GM12878 (cell line): ENCODE measurements at regions not wholly inside any gene's neighbourhood (a gene's known extent, or its start where the extent isn't known, plus 50 kb on each side); places are given as distances from the start of the nearest gene placed in this dataset.

Experiments used
- ATAC-seq: fragments of 200-7000 bp; cut with Tn5 transposase; 3 replicates; pipeline ENCODE4 v1.9.1; 2020; ENCODE audit warnings: mild to moderate bottlenecking, moderate library complexity
- BruUV-seq: library from RNA; stranded (reverse); fragments of 400-500 nt; replicated peaks from 2 replicates; lab custom pipeline; 2021; lab: Mats Ljungman, UMichigan
- CTCF ChIA-PET: fragments of 300-600 bp; sonication (Branson Sonifier 250); formaldehyde crosslinking; extraction: SDS; loops from one replicate; lab custom pipeline; 2021; ENCODE audit warnings: inconsistent platforms; lab: Yijun Ruan, JAX
- POLR2A ChIA-PET: fragments of 350-600 bp; formaldehyde crosslinking; extraction: SDS; loops from one replicate; lab custom pipeline; 2021; ENCODE audit warnings: inconsistent platforms; lab: Charles Lee
- RAD21 ChIA-PET: fragments of 300-600 bp; sonication (Branson Sonifier 250); formaldehyde crosslinking; loops from one replicate; lab custom pipeline; 2023; ENCODE audit warnings: antibody characterized with exemption; ENCODE audit not compliant: unreplicated experiment; lab: Charles Lee
- SMC1A ChIA-PET: fragments of 300-600 bp; sonication (Branson Sonifier 250); formaldehyde crosslinking; loops from one replicate; lab custom pipeline; 2023; ENCODE audit not compliant: unreplicated experiment, uncharacterized antibody; lab: Charles Lee
- DNase-seq: peaks from one replicate; pipeline ENCODE4 v3.0.0-alpha.2; 2011; ENCODE audit warnings: low read depth, low spot score
- FAIRE-seq: peaks from 3 replicates; lab custom pipeline; 2011; peaks lifted over from hg19 to GRCh38; lab: Jason Lieb, UNC
- H2AFZ ChIP-seq: 2 replicates; pipeline ENCODE4 v1.6.0; 2011; ENCODE audit warnings: low read depth, low read length, control low read depth; ENCODE audit not compliant: control insufficient read depth
- H3K27ac ChIP-seq: 2 replicates; pipeline ENCODE4 v1.5.1; 2011; ENCODE audit warnings: control low read depth; ENCODE audit not compliant: control insufficient read depth, insufficient read depth
- H3K27me3 ChIP-seq, 2 experiments: replicated peaks in 1 of 2; 2 replicates each; pipeline versions ENCODE4 v1.6.0 to v1.6.1; 2011; ENCODE audit warnings: low read length in 1 of 2; ENCODE audit not compliant: control insufficient read depth in 2 of 2, insufficient read depth in 2 of 2
- H3K36me3 ChIP-seq, 2 experiments: 2 replicates each; pipeline ENCODE4 v1.5.1; 2011; ENCODE audit warnings: low read length in 1 of 2; ENCODE audit not compliant: control insufficient read depth in 2 of 2, insufficient read depth in 2 of 2
- H3K4me1 ChIP-seq: 2 replicates; pipeline ENCODE4 v1.6.1; 2011; ENCODE audit warnings: mild to moderate bottlenecking, low read length, moderate library complexity, mixed read lengths; ENCODE audit not compliant: control insufficient read depth, insufficient read depth
- H3K4me2 ChIP-seq: 2 replicates; pipeline ENCODE4 v1.6.0; 2011; ENCODE audit warnings: control low read depth; ENCODE audit not compliant: control insufficient read depth, insufficient read depth
- H3K4me3 ChIP-seq: fragments of 200-600 bp; sonication (generic); 2 replicates; pipeline ENCODE4 v1.5.1; 2016
- H3K79me2 ChIP-seq: 2 replicates; pipeline ENCODE4 v1.6.0; 2011; ENCODE audit warnings: low read length; ENCODE audit not compliant: control insufficient read depth, insufficient read depth
- H3K9ac ChIP-seq: 2 replicates; pipeline ENCODE4 v1.8.0; 2011; ENCODE audit warnings: low read length, control low read depth, mixed read lengths; ENCODE audit not compliant: control insufficient read depth, insufficient read depth
- H3K9me3 ChIP-seq: replicated peaks from 3 replicates; pipeline ENCODE4 v1.5.1; 2011; ENCODE audit warnings: mild to moderate bottlenecking, low read length; ENCODE audit not compliant: control insufficient read depth, insufficient read depth
- H4K20me1 ChIP-seq: 2 replicates; pipeline ENCODE4 v1.6.0; 2011; ENCODE audit not compliant: control insufficient read depth, insufficient read depth
- ATF7 ChIP-seq: fragments of 450-650 bp; IDR thresholded peaks from 2 replicates; pipeline ENCODE4 v1.6.1; 2016; ENCODE audit warnings: low read depth, mild to moderate bottlenecking
- ETV6 ChIP-seq, 2 experiments: fragments of 450-650 bp in 1 of 2; IDR thresholded peaks in 1 of 2; conservative IDR thresholded peaks in 1 of 2; 2 replicates each; pipeline ENCODE4 v1.6.1; 2014; ENCODE audit warnings: antibody characterized with exemption in 1 of 2, borderline replicate concordance in 1 of 2, low read depth in 1 of 2, mild to moderate bottlenecking in 1 of 2, moderate library complexity in 1 of 2
- FOS ChIP-seq: IDR thresholded peaks from 3 replicates; pipeline ENCODE4 v1.6.1; 2011; ENCODE audit warnings: borderline replicate concordance; ENCODE audit not compliant: insufficient read length; ENCODE audit errors: extremely low read depth
- FOXM1 ChIP-seq: IDR thresholded peaks from 2 replicates; pipeline ENCODE4 v1.6.1; 2012; ENCODE audit warnings: low read depth, mild to moderate bottlenecking, inconsistent platforms, low read length, moderate library complexity
- MXI1 ChIP-seq: fragments of 150-350 bp; IDR thresholded peaks from 2 replicates; pipeline ENCODE4 v1.6.1; 2011; ENCODE audit warnings: low read depth, mild to moderate bottlenecking, inconsistent platforms, low read length, improper control_type of control experiment
- NR2F1 ChIP-seq: fragments of 450-650 bp; conservative IDR thresholded peaks from 2 replicates; pipeline ENCODE4 v1.6.1; 2017; ENCODE audit warnings: mild to moderate bottlenecking
- PML ChIP-seq: IDR thresholded peaks from 2 replicates; pipeline ENCODE4 v1.6.1; 2012; ENCODE audit warnings: low read length, inconsistent platforms
- RAD51 ChIP-seq: fragments of 450-650 bp; IDR thresholded peaks from 2 replicates; pipeline ENCODE4 v1.6.1; 2016; ENCODE audit warnings: moderate library complexity, mild to moderate bottlenecking, inconsistent platforms
- RBBP5 ChIP-seq: fragments of 200-600 bp; sonication (generic); conservative IDR thresholded peaks from 2 replicates; pipeline ENCODE4 v1.6.1; 2016
- SMAD1 ChIP-seq: fragments of 450-650 bp; IDR thresholded peaks from 2 replicates; pipeline ENCODE4 v1.6.1; 2018; ENCODE audit warnings: mild to moderate bottlenecking, low read depth; ENCODE audit not compliant: partially characterized antibody
- SMAD5 ChIP-seq: IDR thresholded peaks from 2 replicates; pipeline ENCODE4 v1.6.1; 2016; ENCODE audit warnings: antibody characterized with exemption, low read depth
- SMARCA5 ChIP-seq: fragments of 450-650 bp; IDR thresholded peaks from 2 replicates; pipeline ENCODE4 v1.6.1; 2017; ENCODE audit warnings: mild to moderate bottlenecking
- STAT1 ChIP-seq: fragments of 450-650 bp; conservative IDR thresholded peaks from 2 replicates; pipeline ENCODE4 v1.6.1; 2014; ENCODE audit warnings: antibody characterized with exemption, mild to moderate bottlenecking
- ZNF274 ChIP-seq: IDR thresholded peaks from one replicate; pipeline ENCODE4 v1.8.0; 2011; ENCODE audit not compliant: insufficient read length, insufficient read depth
- WGBS: methylation state at CpG from one replicate; pipeline ENCODE4 v1.1.6; 2016; ENCODE audit warnings: low lambda C conversion rate; ENCODE audit not compliant: insufficient replicate concordance, insufficient coverage; ENCODE audit errors: missing lambda C conversion rate; 5-methylcytosine and 5-hydroxymethylcytosine counted together
- in situ Hi-C: fragments of 300-500 bp; cut with MboI; formaldehyde crosslinking; loops from 9 replicates; pipeline ENCODE4 v1.14.3; 2018; ENCODE audit warnings: mixed read lengths
- intact Hi-C: fragments of 100-400 bp; cut with micrococcal nuclease; formaldehyde crosslinking; loops from one replicate; pipeline ENCODE4 v1.14.2; 2022; ENCODE audit not compliant: unreplicated experiment
- TF ChIP-seq, protein P1 (sequence below): IDR thresholded peaks from 2 replicates; pipeline ENCODE4 v1.6.1; 2011; ENCODE audit warnings: low read depth, mild to moderate bottlenecking, low read length, moderate library complexity, borderline replicate concordance; ENCODE audit errors: extremely low read depth
- TF ChIP-seq, protein P2 (sequence below): IDR thresholded peaks from 2 replicates; pipeline ENCODE4 v1.6.1; 2012; ENCODE audit warnings: low read depth, low read length, improper control_type of control experiment
- TF ChIP-seq, protein P3 (sequence below): fragments of 450-650 bp; IDR thresholded peaks from 2 replicates; pipeline ENCODE4 v1.6.1; 2017; ENCODE audit warnings: antibody characterized with exemption, mild to moderate bottlenecking, moderate library complexity
- TF ChIP-seq, protein P4 (sequence below): fragments of 450-650 bp; formaldehyde crosslinking; IDR thresholded peaks from 2 replicates; pipeline ENCODE4 v1.4.0; 2022; ENCODE audit warnings: mild to moderate bottlenecking, moderate library complexity

DNA sequence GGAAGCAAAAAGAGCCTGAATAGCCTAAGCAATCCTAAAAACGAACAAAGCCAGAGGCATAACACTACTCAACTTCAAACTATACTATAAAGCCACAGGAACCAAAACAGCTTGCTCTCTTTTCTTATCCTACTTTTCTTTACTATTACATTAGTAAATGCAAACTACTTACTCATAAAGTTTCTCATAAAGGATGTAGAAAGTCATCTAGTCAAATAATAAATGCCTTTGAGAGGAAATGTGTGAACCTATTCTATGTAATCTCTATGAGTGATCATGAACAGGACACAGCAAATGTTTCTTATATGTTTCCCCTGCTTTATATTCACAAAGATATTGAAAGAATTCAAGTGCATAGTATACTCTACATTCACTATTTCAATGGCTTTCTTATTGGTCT is 176.9 kb upstream of the MDGA2 start:
- H3K4me3 ChIP-seq = no peak overlapping the region
- FAIRE-seq (no peak), DNase-seq (no peak), ATAC-seq (no peak)
- TF ChIP-seq ZNF274 = no peak
- no peak for TF ChIP-seq SMAD5
- no peak for TF ChIP-seq FOS
- no peak for TF ChIP-seq RBBP5
- no peak for TF ChIP-seq MXI1
- no peak for TF ChIP-seq SMARCA5
- TF ChIP-seq, protein P1, sequence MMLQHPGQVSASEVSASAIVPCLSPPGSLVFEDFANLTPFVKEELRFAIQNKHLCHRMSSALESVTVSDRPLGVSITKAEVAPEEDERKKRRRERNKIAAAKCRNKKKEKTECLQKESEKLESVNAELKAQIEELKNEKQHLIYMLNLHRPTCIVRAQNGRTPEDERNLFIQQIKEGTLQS = no peak
- TF ChIP-seq, protein P2, sequence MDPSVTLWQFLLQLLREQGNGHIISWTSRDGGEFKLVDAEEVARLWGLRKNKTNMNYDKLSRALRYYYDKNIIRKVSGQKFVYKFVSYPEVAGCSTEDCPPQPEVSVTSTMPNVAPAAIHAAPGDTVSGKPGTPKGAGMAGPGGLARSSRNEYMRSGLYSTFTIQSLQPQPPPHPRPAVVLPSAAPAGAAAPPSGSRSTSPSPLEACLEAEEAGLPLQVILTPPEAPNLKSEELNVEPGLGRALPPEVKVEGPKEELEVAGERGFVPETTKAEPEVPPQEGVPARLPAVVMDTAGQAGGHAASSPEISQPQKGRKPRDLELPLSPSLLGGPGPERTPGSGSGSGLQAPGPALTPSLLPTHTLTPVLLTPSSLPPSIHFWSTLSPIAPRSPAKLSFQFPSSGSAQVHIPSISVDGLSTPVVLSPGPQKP = no peak
- TF ChIP-seq STAT1 = no peak
- TF ChIP-seq RAD51 = no peak
- TF ChIP-seq PML = no peak
- TF ChIP-seq NR2F1 = no peak
- TF ChIP-seq FOXM1 = no peak
- no peak for TF ChIP-seq ATF7
- TF ChIP-seq, protein P3, sequence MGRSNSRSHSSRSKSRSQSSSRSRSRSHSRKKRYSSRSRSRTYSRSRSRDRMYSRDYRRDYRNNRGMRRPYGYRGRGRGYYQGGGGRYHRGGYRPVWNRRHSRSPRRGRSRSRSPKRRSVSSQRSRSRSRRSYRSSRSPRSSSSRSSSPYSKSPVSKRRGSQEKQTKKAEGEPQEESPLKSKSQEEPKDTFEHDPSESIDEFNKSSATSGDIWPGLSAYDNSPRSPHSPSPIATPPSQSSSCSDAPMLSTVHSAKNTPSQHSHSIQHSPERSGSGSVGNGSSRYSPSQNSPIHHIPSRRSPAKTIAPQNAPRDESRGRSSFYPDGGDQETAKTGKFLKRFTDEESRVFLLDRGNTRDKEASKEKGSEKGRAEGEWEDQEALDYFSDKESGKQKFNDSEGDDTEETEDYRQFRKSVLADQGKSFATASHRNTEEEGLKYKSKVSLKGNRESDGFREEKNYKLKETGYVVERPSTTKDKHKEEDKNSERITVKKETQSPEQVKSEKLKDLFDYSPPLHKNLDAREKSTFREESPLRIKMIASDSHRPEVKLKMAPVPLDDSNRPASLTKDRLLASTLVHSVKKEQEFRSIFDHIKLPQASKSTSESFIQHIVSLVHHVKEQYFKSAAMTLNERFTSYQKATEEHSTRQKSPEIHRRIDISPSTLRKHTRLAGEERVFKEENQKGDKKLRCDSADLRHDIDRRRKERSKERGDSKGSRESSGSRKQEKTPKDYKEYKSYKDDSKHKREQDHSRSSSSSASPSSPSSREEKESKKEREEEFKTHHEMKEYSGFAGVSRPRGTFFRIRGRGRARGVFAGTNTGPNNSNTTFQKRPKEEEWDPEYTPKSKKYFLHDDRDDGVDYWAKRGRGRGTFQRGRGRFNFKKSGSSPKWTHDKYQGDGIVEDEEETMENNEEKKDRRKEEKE = no peak
- TF ChIP-seq, protein P4, sequence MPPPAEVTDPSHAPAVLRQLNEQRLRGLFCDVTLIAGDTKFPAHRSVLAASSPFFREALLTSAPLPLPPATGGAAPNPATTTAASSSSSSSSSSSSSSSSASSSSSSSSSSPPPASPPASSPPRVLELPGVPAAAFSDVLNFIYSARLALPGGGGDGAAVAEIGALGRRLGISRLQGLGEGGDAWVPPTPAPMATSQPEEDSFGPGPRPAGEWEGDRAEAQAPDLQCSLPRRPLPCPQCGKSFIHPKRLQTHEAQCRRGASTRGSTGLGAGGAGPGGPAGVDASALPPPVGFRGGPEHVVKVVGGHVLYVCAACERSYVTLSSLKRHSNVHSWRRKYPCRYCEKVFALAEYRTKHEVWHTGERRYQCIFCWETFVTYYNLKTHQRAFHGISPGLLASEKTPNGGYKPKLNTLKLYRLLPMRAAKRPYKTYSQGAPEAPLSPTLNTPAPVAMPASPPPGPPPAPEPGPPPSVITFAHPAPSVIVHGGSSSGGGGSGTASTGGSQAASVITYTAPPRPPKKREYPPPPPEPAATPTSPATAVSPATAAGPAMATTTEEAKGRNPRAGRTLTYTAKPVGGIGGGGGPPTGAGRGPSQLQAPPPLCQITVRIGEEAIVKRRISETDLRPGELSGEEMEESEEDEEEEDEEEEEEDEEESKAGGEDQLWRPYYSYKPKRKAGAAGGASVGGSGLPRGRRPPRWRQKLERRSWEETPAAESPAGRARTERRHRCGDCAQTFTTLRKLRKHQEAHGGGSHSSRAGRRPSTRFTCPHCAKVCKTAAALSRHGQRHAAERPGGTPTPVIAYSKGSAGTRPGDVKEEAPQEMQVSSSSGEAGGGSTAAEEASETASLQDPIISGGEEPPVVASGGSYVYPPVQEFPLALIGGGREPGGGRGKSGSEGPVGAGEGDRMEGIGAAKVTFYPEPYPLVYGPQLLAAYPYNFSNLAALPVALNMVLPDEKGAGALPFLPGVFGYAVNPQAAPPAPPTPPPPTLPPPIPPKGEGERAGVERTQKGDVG = no peak
- TF ChIP-seq ETV6 (conservative IDR thresholded peaks at IDR 0.05 in 1 of 2, IDR thresholded peaks at IDR 0.05 in 1 of 2; ENCODE audit: borderline replicate concordance in 1 of 2, low read depth in 1 of 2) = no peak
- no peak for TF ChIP-seq SMAD1
- no TSS peak for BruUV-seq
- no peaks in the 10 kb centered on the region for H3K36me3 ChIP-seq
- RAD21 ChIA-PET = no interaction called here
- no peaks in the 10 kb centered on the region for H3K9me3 ChIP-seq
- SMC1A ChIA-PET = no interaction called here
- no peaks in the 10 kb centered on the region for H3K4me1 ChIP-seq
- no peaks in the 10 kb centered on the region for H3K79me2 ChIP-seq
- no peaks in the 10 kb centered on the region for H4K20me1 ChIP-seq
- 0% methylated on average over 1 of the region's 1 CpG for WGBS
- no peaks in the 10 kb centered on the region for H3K27me3 ChIP-seq
- H3K9ac ChIP-seq = no peak overlapping the region
- POLR2A ChIA-PET = no interaction called here
- no peak overlapping the region for H3K27ac ChIP-seq
- no peak overlapping the region for H3K4me2 ChIP-seq
- CTCF ChIA-PET = no interaction called here
- in situ Hi-C loops (no loop called here), intact Hi-C loops (no loop called here)
- H2AFZ ChIP-seq = no peak overlapping the region
